ENCODE measurements at regions not wholly inside any gene's neighbourhood (a gene's known extent, or its start where the extent isn't known, plus 50 kb on each side); places are given as distances from the start of the nearest gene placed in this dataset.

DNA sequence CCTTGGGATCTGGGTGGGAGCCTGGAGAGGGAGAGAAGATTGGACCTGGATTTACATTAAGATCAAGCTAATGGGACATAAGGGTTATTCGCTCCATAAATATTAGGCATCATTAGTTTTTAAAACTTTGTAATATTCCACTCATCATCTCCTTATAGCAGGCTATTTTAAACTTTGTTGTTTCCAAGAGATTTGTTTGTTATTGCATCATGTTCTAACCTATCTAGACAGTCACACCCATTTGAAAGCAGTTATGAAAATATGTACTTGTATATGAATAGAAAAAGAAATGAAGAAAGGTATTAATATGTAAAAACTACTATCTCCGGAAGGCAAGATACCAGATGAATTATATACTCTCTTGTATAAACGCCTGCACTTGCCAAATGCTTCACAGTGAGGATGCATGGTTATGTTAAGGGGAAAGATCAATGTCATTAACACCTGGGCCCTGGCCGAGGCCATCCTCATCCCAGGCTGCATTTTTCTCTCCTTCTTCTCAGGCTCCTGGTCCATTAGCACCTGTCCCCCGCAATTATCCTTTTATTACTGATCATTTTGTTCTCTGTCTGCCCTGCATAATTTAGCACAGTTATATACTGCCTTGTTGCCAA is 468.2 kb downstream of the MATN1 start:
- no peak for DNase-seq (ENCODE audit: low spot score)

DNA sequence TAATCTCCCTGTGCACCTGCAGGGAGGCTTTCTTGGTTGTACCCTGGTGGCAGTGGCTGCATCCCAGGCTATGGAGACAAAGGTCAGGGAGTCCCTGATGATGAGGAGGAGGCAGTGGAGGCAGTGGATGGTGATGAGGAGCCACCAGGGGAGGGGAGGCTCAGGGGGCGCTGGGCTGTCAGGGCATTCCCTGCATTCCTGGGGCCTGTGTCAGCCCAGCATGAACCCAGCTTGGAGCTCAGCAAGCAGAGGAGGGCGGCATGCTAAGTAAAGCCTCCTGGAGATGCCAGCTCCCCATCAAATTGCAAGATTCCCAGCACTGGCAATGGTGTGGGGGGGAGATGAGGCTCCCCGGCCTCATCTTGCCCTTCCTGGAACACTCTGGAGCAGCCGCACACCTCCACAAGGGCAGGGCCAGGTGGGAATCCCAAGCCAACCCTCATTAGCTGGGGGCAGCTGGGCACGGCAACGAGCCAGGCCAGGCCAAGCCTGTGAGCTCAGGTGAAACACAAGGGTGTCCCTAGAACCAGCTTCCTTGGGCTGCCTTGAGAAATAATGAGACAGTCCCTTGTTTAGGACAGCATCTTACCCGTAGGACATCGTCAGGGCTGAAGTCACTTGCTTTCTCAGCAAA is 469.5 kb downstream of the MATN1 start:
- DNase-seq (ENCODE audit: low spot score), result no peak

DNA sequence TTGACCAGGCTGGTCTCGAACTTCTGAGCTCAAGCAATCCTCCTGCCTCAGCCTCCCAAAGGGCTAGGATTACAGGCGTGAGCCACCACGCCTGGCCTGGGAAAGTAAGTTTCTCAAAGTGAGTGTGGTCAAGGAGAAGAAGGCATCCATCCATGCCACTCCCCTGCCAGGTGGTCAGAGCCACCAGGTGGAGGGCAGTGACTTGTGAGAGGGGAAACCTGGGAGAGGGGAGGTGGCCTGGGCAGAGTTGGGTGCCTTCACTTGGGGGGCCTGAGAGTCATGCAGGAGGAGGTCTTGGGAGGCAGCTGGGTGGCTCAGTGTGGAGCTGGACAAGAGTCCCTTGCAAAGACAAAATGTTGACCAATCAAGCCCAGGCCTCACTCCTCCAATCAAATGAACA is 470.0 kb downstream of the MATN1 start:
- no peak for DNase-seq (ENCODE audit: low spot score)

DNA sequence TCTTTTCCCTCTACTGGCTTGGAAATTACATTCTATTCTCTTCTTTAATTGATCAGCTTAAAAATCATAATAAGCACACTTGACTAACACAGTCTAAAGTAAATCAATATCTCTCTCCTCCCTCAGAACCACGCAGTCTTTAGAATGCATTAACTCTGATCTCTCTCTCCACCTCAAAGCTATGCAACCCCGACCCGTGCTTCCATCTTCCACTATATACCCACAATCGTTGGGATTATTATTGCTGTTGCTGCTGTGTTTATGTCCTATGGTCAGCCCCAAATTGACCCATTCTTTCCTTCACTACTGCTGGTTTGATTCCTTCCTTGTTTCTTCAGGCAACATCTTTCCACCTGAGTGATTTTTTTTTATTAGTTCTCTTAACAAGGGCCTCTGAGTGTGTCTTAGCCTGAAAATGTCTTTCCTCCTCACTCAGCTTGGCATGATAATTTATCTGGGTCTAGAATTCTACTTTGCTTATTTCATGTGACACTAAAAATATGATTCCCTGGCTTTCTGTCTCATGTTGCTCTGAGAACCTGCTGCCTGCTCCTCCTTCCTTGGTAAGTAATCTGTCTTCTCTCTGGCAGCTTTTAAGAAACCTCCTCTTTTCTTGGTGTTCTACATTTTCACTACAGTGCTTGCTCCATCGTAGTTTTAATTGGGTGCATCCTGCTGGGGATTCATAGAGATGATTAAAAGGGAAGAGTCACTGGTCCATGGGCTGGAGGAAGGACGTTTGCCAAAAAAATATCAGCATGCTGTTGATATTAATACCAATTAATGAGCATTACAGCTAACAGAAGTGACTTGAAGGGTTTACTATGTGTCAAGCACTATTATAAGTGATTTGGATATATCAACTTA is 472.2 kb downstream of the MATN1 start:
- no peak for DNase-seq (ENCODE audit: low spot score)

DNA sequence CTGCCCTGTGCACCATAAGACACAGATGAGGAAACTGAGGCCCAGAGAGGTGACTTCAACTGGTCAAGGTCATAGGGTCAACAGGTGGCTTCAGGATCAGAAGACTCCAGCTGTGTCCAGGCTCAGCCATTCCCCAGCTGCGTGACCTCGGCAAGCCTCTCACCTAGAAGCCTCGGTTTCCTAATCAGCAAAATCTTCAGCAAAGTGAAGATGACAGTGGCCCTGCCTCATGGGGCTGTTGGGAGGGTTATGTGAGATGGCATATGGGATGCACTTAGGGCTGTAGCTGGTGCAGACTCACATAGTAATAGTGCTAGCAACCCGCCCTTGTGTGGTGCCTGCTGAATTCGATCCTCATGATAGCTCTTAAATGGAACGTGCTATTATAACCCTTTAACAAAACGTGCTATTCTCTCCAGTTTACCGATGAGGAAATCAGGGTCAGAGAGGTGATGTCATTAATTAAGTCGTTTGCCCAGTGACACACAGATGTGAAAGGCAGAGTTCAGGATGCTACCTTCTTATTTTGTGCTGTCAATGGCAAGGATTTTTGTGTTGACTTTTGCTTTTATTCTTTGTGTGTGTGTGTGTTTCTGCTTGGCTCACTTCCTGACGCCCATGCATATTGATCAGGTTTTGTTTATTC is 472.9 kb downstream of the MATN1 start:
- no peak for DNase-seq (ENCODE audit: low spot score)

DNA sequence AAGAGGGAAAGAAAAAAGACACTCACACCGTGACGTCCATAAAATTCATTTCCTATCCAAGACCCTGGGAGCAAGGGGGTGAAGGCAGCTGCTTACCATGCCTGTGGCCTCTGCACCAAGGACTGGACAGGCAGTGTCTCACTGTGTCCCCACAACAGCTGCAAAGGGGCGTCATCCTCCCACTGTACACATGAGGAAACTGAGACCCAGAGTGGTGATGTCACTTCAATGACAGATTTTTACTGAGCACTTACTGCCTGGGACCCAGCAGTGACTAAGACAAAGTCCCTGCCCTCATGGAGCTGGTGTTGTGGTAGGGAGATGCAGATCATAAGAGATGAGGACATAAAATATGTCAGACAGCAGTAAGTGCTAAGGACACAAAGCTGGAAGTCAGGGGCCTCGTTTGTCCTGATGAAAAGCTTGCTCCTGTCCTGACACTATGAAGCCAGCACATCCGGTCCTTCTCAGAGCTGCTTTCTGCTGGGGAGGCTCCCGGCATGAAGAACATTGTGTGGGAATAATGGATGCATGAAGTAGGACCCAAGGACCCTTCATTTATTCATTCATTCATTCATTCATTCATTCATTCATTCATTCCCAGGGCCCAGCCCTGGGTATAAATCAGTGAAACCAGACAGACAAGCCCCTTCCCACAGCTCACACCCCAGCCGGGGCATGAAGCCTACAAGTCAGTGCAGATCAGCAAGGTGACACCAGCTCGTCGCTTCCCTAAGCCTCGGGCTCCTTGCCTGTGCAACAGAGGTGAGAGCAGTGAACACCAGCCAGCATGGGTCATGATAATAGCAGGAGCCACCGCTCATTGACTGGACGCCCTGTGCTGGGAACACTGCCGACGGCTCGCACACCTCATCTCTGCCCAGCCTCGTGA is 473.7 kb downstream of the MATN1 start:
- no peak for DNase-seq (ENCODE audit: low spot score)

DNA sequence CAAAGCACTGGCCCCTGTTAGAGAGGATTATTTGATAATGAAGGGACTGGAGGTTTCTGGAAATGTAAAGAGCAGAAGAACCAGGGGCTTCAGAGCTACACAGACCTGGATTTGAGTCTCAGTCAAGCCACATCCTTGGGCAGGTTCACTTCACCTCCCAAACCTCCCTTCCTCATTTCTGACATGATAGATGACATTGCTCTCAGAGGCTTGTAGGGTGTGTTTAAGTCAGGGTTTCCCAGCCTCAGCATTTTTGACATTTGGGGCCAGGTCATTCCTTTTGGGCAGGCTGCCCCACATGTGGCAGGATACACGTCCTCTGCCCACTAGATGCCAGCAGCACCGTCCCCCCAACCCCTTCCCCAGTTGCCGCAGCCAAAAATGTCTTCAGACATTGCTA is 474.6 kb downstream of the MATN1 start:
- no peak for DNase-seq (ENCODE audit: low spot score)

DNA sequence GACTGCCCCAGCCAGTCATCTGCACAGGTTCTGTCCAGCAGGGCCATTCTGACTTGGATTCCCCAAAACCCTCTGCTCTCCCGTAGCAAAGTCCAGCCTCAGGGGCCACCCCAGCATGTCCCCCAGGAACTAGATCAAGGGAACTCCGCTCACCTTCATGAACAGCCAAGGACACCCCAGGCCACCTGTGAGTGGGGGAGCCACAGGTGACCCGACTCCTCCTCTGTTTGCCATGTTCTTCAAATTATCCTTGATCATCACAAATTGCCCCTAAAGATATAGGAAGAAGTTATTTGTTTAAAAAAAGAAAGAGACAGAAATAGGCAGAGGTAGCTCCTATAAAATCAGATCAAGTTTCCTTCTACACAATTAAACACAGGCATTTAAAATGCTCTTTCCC is 475.0 kb downstream of the MATN1 start:
- no peak for DNase-seq (ENCODE audit: low spot score)

DNA sequence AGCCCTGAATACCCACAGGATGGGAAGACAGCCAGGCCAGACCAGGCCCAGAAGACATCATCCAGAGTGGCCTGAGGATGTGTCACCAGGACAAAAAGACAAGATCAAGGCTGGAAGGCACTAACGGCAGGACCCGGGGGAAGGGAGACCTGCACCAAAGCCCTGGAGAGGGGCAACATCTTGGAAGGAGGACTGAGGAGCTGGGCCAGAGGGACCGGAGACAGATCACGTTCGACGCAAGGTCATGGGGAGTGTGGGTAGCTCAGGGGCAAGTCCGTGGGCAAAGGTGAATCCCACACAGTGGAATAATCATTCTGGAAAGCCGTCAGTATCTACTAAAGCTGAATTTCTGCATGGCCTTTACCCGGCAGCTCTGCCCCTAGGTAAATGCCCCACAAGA is 478.6 kb downstream of the MATN1 start:
- no peak for DNase-seq (ENCODE audit: low spot score)

DNA sequence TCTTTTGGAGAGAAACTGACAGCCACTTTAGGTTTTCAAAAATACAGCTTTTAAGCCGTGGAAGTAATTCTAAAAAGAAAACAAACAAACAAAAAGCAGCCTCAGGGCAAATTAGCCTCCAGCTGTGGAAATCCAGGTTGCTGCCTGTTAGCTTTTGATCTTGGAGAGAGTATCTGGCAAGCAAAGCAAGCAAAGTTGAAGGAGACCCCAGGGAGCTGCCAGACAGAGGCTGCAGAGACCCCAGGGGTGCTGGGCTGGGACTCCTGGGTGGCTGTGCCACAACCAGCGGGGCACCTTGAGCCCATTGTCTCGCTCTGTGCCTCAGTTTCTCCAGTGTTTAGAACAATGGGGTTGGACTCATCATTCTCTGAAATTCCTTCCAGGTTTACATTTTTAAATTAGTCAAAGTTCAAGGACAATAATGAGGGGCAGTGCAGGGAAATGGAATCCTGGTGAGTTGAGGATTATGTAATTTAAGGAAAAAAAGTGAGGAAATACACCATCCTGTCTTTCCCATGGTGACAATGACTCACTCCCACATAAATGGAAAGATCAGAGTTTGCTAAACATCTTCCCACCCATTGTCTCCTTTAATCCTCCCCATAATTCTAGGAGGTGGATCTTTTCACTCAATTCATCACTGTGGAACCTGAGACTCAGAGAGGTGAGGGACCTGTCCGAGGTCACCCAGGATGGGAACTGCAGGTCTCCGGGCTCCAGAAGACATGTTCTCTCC is 480.5 kb downstream of the MATN1 start:
- DNase-seq (ENCODE audit: low spot score), result no peak

DNA sequence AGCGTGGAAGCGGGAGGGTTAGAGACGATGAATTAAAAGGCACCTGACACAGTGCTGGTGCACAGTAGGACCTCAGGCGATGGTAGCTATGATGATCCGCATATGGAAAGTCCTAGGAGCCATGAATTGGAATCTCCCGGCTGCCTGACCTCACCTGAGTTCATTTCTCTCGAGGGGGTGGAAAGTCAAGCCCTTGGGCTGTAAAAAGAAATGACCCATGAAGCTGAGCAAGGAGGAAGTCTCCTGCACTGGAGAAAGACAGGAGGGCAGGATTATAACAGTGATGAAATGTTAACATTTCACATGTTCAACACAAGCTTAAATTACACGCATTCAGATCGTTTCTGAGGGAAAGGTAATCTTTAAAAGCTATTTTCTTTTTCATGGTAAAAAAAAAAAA is 481.2 kb downstream of the MATN1 start:
- no peak for DNase-seq (ENCODE audit: low spot score)

DNA sequence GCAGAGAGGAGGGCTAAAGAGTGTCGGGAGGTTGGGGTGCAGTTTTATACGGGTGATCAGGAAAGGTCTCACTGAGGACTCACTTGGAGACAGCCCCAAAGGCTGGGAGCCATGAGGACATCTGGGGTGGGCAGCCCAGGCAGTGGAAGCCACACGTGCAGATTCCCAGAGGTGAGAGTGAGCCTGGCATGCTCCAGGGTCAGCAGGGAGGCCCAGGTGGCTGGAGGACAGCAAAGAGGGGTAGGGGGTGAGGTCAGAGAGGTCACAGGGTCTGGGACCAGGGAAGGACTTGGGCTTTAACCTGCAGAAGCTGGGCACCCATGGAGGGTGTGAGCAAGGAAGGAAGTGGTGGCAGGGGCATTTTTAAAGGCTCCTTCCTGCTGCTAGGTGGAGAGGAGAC is 481.7 kb downstream of the MATN1 start:
- DNase-seq (ENCODE audit: low spot score), result no peak

DNA sequence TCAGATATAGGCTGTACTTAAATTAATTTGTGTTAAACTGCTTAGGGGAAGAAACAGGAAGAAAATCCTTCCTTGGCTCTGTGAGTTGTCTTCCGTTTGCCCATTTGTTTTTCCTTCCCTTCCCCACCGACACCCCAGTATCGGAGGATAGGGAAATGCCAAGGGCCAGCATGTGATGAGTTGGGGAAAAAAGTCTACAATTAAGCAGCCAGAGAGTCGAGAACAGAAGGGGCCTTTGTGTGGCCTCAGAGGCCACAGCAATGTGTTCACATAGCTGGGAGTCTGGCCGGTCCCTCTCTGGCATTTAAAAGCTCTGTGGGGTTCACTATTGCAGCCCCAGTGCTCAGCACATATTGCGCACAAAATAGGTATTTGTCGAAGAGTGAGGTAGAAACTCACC is 489.3 kb downstream of the MATN1 start:
- DNase-seq (ENCODE audit: low spot score), result no peak

DNA sequence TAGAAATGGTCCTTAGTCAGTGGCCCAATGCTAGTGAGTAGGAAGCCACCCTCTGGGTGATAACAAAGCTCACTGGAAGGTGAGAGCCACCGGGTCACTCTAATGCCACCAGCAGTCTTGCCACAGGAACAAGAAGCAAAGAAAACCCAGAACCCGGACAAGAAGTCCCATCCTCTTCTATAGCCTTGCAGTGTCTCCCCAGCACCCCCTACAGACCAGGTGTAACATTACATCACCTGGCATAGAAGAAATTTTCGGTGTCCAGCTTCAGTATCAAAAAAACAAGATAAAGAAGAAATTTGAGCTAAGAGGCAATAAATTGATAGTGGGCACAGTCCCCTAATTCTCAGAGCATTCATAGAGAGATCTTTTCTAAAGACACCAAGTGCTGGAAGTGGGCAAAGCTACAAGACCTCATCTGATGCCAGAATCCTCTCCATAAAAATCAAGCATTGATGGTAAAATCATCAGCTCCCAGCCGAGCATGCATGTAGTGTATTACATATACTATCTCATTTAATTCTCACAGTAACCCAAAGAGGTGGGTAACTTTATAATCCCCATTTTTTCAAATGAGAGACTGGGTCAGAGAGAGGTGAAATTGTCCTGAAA is 491.0 kb downstream of the MATN1 start:
- DNase-seq (ENCODE audit: low spot score), result no peak

DNA sequence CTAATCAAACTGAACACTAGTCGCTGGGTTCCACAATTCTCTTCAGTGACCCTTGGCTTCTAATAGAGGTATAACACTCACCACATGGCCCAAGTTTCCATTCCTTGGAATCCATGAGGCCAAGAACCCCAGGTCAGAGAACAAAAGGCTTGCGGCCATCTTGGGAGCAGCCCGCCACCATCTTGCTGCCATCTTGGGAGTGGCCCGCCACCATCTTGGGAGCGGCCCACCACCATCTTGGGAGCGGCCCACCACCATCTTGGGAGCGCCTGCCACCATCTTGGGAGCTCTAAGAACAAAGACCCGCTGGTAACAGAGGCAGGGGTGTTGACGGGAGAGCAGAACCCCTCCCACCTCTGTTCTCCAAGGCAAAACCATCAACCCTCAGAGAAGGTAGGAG is 493.4 kb downstream of the MATN1 start:
- DNase-seq (ENCODE audit: low spot score), result no peak

DNA sequence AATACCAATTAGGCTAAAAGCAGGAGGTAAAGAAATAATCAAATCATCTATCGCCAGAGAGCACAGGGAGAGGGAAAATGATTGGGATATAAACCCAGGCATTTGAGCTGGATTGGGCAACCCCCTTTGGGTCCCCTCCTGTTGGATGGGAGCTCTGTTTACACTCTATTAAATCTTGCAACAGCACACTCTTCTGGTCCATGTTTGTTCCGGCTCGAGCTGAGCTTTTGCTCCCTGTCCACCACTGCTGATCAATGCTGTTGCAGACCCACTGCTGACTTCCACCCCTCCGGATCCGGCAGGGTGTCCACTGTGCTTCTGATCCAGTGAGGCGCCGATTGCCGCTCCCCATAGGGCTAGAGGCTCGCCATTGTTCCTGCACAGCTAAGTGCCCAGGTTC is 493.8 kb downstream of the MATN1 start:
- no peak for DNase-seq (ENCODE audit: low spot score)

DNA sequence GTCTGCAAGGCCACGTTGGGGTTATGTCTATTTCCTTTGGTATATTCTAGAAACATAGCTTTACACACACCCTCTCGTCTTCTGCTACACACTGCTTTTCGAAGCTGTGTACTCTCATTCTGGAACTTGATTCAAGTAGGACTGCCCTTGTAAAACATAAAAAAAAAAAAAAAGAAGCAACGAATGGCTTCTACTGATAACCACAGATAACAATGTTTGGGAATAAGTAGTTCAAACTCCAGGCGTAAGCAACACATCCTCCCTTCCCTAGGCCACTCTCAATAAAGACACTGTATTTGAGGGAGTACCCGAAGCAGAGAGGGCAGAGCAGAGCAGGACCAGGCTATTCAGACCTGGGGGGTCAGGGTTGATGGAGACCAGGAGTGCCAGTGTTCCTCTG is 496.7 kb downstream of the MATN1 start:
- DNase-seq (ENCODE audit: low spot score), result no peak

DNA sequence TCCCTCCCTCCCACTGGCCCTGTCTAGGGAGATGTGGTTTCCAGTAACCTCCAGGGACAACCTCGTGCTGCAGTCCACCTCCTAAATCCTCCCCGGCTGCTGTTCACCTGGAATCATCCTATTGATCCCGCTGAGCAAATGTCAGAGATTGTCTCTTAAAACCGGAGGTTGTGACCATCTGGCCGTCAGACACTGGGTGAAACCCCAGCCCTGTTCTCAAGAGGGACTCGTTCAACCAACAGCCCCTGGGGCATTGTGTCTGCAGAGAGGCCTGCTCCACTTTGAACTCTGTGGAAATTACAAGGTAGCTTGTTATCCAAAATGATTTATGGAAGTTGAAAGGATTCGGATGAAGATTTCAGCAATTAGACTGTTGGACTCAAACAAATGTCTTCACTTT is 498.0 kb downstream of the MATN1 start:
- no peak for DNase-seq (ENCODE audit: low spot score)

DNA sequence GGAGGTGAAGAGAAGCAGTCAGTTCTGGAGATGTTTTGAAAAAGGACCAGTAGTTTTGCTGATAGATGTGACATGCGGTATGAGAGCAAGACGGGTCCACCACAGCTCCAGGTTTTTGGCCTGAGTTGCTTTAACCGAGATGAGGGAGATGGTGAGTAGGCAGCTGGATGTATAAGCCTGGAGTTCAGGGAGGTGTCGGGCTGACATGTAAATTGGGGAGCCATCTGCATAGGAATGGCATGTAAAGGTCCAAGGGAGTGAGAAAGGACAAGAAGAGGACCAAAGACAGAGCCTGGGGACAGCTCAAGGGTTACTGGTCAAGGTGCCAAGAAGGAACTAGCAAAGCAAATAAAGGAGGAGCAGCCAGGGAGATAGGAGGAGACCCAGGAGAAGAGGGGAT is 503.7 kb downstream of the MATN1 start:
- no peak for DNase-seq (ENCODE audit: low spot score)

DNA sequence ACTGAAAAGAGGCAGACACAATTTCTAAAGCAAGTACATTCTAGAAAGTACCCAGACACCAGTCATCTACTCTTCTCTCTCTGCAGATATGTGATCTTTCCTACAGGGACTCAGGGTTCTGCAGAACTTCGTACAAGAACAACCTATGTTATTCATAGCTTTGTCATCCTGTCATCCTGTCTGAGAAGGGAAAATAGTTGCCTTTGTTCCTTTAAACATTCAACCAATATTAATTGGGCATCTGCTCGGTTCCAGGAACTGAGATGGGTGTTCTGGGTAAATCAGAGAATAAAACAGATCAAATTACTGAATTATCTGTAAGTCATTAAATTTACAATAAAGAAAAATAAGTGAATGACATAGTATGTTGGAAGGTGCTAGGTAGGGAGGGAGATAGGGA is 504.9 kb downstream of the MATN1 start:
- DNase-seq (ENCODE audit: low spot score), result no peak

Data from SK-N-DZ (cell line).